Liver (tissue), 8 donors: ENCODE measurements at regions not wholly inside any gene's neighbourhood (a gene's known extent, or its start where the extent isn't known, plus 50 kb on each side); places are given as distances from the start of the nearest gene placed in this dataset.

Source experiments
- DNase-seq: peaks from one replicate; pipeline ENCODE4 v3.0.0-alpha.2; 2017; ENCODE audit warnings: low spot score
- H3K27ac ChIP-seq, 2 donors: one replicate each; pipeline ENCODE4 v1.7.0; 2013; ENCODE audit warnings: inconsistent platforms in 2 of 2, low read length in 2 of 2, control low read depth in 1 of 2, low read depth in 1 of 2, mild to moderate bottlenecking in 1 of 2
- H3K27me3 ChIP-seq, 4 donors: one replicate each; pipeline versions ENCODE4 v1.6.1 to v1.7.0; 2013; ENCODE audit warnings: low read length in 3 of 4, inconsistent platforms in 1 of 4, mild to moderate bottlenecking in 1 of 4, moderate library complexity in 1 of 4; ENCODE audit not compliant: control insufficient read depth in 4 of 4, insufficient read depth in 4 of 4
- H3K36me3 ChIP-seq, 4 donors: one replicate each; pipeline versions ENCODE4 v1.6.1 to v1.7.0; 2013; ENCODE audit warnings: low read length in 3 of 4, mild to moderate bottlenecking in 3 of 4, low read depth in 1 of 4, moderate library complexity in 1 of 4; ENCODE audit not compliant: control insufficient read depth in 4 of 4, insufficient read depth in 3 of 4
- H3K4me1 ChIP-seq, 4 donors: one replicate each; pipeline versions ENCODE4 v1.6.1 to v1.7.0; 2013; ENCODE audit warnings: low read length in 3 of 4, mild to moderate bottlenecking in 3 of 4, moderate library complexity in 1 of 4; ENCODE audit not compliant: control insufficient read depth in 4 of 4, insufficient read depth in 4 of 4
- H3K4me3 ChIP-seq, 3 donors: one replicate each; pipeline versions ENCODE4 v1.6.1 to v1.7.0; 2013; ENCODE audit warnings: low read length in 3 of 3, control low read depth in 1 of 3, low read depth in 1 of 3, mild to moderate bottlenecking in 1 of 3
- H3K9ac ChIP-seq, 2 donors: one replicate each; pipeline ENCODE4 v1.7.0; 2013; ENCODE audit warnings: low read length in 2 of 2, mild to moderate bottlenecking in 2 of 2, moderate library complexity in 2 of 2, control low read depth in 1 of 2, low read depth in 1 of 2
- H3K9me3 ChIP-seq, 4 donors: one replicate each; pipeline versions ENCODE4 v1.6.1 to v1.7.0; 2013; ENCODE audit warnings: low read length in 3 of 4; ENCODE audit not compliant: control insufficient read depth in 4 of 4
- EGR1 ChIP-seq, 2 donors: IDR thresholded peaks; 2 replicates each; pipeline ENCODE4 v1.6.1; 2016 to 2018; ENCODE audit warnings: antibody characterized with exemption in 2 of 2, low read depth in 2 of 2
- FOXA1 ChIP-seq: IDR thresholded peaks from 2 replicates; pipeline ENCODE4 v1.6.1; 2016; ENCODE audit warnings: antibody characterized with exemption
- FOXA2 ChIP-seq: IDR thresholded peaks from 2 replicates; pipeline ENCODE4 v1.6.1; 2016; ENCODE audit warnings: antibody characterized with exemption
- GABPA ChIP-seq, 2 donors: IDR thresholded peaks in 1 of 2; conservative IDR thresholded peaks in 1 of 2; 2 replicates each; pipeline ENCODE4 v1.6.1; 2016; ENCODE audit warnings: antibody characterized with exemption in 2 of 2, mild to moderate bottlenecking in 1 of 2, moderate library complexity in 1 of 2
- HNF4A ChIP-seq, 2 donors: conservative IDR thresholded peaks; 2 replicates each; pipeline ENCODE4 v1.6.1; 2016; ENCODE audit warnings: antibody characterized with exemption in 2 of 2, mild to moderate bottlenecking in 2 of 2
- HNF4G ChIP-seq: IDR thresholded peaks from 2 replicates; pipeline ENCODE4 v1.6.1; 2016; ENCODE audit warnings: antibody characterized with exemption
- JUND ChIP-seq, 2 donors: IDR thresholded peaks; 2 replicates each; pipeline ENCODE4 v1.6.1; 2016; ENCODE audit warnings: antibody characterized with exemption in 2 of 2
- NR2F2 ChIP-seq: IDR thresholded peaks from 2 replicates; pipeline ENCODE4 v1.6.1; 2016; ENCODE audit warnings: antibody characterized with exemption
- RAD21 ChIP-seq, 2 donors: IDR thresholded peaks; 2 replicates each; pipeline ENCODE4 v1.6.1; 2016; ENCODE audit warnings: antibody characterized with exemption in 2 of 2, mild to moderate bottlenecking in 2 of 2
- RXRA ChIP-seq, 2 donors: IDR thresholded peaks; 2 replicates each; pipeline ENCODE4 v1.6.1; 2017 to 2018; ENCODE audit warnings: antibody characterized with exemption in 2 of 2, mild to moderate bottlenecking in 1 of 2
- SP1 ChIP-seq: IDR thresholded peaks from 2 replicates; pipeline ENCODE4 v1.6.1; 2018; ENCODE audit warnings: antibody characterized with exemption, mild to moderate bottlenecking
- TAF1 ChIP-seq: conservative IDR thresholded peaks from 2 replicates; pipeline ENCODE4 v1.6.1; 2016; ENCODE audit warnings: antibody characterized with exemption, mild to moderate bottlenecking
- YY1 ChIP-seq: IDR thresholded peaks from 2 replicates; pipeline ENCODE4 v1.6.1; 2016; ENCODE audit warnings: antibody characterized with exemption, mild to moderate bottlenecking
- WGBS: extraction: QIAGEN DNeasy Blood & Tissue Kit; methylation state at CpG from one replicate; pipeline ENCODE4 v1.1.7; 2013; 5-methylcytosine and 5-hydroxymethylcytosine counted together
- TF ChIP-seq, protein P1 (sequence below): IDR thresholded peaks from 2 replicates; pipeline ENCODE4 v1.6.1; 2016; ENCODE audit warnings: antibody characterized with exemption
- TF ChIP-seq, protein P2 (sequence below): fragments of 150-350 bp; IDR thresholded peaks from 2 replicates; pipeline ENCODE4 v1.5.1; 2017; ENCODE audit warnings: improper control_type of control experiment, low read depth, low read length; ENCODE audit not compliant: missing input control
- TF ChIP-seq, protein P3 (sequence below): IDR thresholded peaks from 2 replicates; pipeline ENCODE4 v1.6.1; 2016; ENCODE audit warnings: antibody characterized with exemption
- TF ChIP-seq, protein P4 (sequence below): IDR thresholded peaks from 2 replicates; pipeline ENCODE4 v1.6.1; 2016; ENCODE audit warnings: antibody characterized with exemption, mild to moderate bottlenecking
- TF ChIP-seq, protein P5 (sequence below): IDR thresholded peaks from 2 replicates; pipeline ENCODE4 v1.6.1; 2016; ENCODE audit warnings: antibody characterized with exemption
- donor health status: healthy.
- donor health status: healthy.
- donor health status: healthy.
- donor health status: healthy.
- donor health status: healthy.

DNA sequence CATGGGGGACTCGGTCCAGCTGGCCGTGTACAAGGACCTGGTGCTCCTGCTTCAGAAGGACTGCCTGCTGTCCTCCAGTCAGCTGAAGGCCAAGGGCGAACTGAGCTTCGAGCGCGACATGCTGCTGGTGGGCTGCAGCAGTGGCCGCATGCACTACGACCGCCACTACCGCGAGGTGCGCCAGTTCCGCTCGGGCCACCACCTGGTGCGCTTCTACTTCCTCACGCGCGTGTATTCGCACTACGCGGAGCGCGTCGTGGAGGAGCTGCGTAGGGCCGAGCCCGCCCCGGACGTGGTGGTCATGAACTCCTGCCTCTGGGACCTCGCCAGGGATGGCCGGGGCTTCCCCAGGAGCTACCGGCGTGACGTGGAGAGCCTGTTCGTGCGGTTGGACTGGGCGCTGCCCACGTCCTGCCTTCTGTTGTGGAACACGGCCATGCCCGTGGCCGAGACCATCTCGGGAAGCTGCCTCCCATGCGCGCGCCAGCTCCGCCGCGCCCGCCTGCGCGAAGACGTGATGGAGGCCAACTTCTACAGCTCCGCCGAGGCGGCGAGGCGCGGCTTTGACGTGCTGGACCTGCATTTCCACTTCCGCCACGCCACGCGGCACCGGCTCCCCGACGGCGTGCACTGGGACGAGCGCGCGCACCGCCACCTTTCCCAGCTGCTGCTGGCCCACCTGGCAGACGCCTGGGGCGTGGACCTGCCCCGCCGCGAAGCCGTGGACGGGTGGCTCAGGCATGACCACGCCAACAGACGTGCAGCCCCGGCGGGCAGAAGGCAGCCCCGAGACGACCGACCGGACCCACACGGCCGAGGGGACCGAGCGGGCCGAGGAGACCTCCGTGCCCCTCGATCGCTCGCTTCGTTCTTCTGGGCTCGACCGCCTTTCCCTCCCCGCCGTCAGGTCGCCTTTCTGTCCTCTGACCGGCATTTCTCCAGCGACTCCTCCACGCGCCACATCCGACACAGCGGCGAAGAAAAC lies 293.9 kb upstream of the ERBB4 start:
- DNase-seq, result no peak
- H3K9me3 ChIP-seq, result peaks cover 0 to 14% (median 9%) of the 10 kb centered on the region in 4 donors
- H3K36me3 ChIP-seq, result no peaks in the 10 kb centered on the region
- no peaks in the 10 kb centered on the region for H3K4me1 ChIP-seq
- H3K27ac ChIP-seq, result no peak overlapping the region
- TF ChIP-seq HNF4G, result no peak
- TF ChIP-seq, protein P1, sequence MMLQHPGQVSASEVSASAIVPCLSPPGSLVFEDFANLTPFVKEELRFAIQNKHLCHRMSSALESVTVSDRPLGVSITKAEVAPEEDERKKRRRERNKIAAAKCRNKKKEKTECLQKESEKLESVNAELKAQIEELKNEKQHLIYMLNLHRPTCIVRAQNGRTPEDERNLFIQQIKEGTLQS, result no peak
- H3K9ac ChIP-seq, result no peak overlapping the region
- peaks cover 0 to 4% (median 0%) of the 10 kb centered on the region in 4 donors for H3K27me3 ChIP-seq
- no peak overlapping the region for H3K4me3 ChIP-seq
- WGBS, result 65% methylated on average over 109 of the region's 109 CpGs

DNA sequence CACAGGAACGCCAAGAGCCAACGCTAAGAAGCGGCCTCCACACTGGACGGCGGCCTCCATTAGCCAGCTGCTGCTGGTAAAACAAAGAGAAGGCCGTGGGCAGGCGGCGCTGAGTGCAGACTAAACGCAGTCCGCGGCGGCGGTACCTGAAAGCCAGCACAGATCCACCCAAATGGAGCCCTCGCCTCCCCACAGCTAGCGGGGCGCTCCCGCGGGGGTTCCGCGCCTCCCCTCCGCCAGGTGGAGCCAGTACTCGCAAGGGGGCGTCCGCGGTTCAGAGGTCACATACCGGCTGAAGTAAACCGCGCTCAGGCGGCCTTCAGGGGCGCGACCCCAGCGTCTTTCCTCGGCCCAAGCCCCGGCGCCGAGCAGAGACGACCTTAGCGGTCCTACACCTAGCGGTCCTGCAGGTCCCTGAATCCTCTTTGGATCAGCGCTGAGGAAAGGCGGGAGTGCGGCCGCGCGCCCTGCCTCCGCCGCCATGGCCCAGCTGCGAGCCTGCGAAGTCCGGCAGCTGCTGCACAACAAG lies 293.1 kb upstream of the ERBB4 start:
- Histone ChIP-seq H3K4me1 (no peaks in the 10 kb centered on the region), H3K27ac (no peak overlapping the region), H3K4me3 (no peak overlapping the region), H3K9me3 (peaks cover 0 to 14% (median 9%) of the 10 kb centered on the region in 4 donors), H3K9ac (no peak overlapping the region), H3K36me3 (no peaks in the 10 kb centered on the region), H3K27me3 (peaks cover 0 to 4% (median 0%) of the 10 kb centered on the region in 4 donors)
- TF ChIP-seq, protein P2, sequence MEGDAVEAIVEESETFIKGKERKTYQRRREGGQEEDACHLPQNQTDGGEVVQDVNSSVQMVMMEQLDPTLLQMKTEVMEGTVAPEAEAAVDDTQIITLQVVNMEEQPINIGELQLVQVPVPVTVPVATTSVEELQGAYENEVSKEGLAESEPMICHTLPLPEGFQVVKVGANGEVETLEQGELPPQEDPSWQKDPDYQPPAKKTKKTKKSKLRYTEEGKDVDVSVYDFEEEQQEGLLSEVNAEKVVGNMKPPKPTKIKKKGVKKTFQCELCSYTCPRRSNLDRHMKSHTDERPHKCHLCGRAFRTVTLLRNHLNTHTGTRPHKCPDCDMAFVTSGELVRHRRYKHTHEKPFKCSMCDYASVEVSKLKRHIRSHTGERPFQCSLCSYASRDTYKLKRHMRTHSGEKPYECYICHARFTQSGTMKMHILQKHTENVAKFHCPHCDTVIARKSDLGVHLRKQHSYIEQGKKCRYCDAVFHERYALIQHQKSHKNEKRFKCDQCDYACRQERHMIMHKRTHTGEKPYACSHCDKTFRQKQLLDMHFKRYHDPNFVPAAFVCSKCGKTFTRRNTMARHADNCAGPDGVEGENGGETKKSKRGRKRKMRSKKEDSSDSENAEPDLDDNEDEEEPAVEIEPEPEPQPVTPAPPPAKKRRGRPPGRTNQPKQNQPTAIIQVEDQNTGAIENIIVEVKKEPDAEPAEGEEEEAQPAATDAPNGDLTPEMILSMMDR, result no peak
- TF ChIP-seq SP1 (no peak), YY1 (no peak), NR2F2 (no peak), FOXA1 (no peak), HNF4G (no peak), RXRA (IDR thresholded peaks at IDR 0.05) (no peak), HNF4A (conservative IDR thresholded peaks at IDR 0.05) (no peak), RAD21 (IDR thresholded peaks at IDR 0.05) (no peak), FOXA2 (no peak), JUND (IDR thresholded peaks at IDR 0.05) (no peak), GABPA (IDR thresholded peaks at IDR 0.05 in 1 of 2, conservative IDR thresholded peaks at IDR 0.05 in 1 of 2) (no peak), EGR1 (IDR thresholded peaks at IDR 0.05; ENCODE audit: low read depth in 2 of 2) (no peak), TAF1 (no peak)
- TF ChIP-seq, protein P3, sequence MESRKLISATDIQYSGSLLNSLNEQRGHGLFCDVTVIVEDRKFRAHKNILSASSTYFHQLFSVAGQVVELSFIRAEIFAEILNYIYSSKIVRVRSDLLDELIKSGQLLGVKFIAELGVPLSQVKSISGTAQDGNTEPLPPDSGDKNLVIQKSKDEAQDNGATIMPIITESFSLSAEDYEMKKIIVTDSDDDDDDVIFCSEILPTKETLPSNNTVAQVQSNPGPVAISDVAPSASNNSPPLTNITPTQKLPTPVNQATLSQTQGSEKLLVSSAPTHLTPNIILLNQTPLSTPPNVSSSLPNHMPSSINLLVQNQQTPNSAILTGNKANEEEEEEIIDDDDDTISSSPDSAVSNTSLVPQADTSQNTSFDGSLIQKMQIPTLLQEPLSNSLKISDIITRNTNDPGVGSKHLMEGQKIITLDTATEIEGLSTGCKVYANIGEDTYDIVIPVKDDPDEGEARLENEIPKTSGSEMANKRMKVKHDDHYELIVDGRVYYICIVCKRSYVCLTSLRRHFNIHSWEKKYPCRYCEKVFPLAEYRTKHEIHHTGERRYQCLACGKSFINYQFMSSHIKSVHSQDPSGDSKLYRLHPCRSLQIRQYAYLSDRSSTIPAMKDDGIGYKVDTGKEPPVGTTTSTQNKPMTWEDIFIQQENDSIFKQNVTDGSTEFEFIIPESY, result no peak
- TF ChIP-seq, protein P4, sequence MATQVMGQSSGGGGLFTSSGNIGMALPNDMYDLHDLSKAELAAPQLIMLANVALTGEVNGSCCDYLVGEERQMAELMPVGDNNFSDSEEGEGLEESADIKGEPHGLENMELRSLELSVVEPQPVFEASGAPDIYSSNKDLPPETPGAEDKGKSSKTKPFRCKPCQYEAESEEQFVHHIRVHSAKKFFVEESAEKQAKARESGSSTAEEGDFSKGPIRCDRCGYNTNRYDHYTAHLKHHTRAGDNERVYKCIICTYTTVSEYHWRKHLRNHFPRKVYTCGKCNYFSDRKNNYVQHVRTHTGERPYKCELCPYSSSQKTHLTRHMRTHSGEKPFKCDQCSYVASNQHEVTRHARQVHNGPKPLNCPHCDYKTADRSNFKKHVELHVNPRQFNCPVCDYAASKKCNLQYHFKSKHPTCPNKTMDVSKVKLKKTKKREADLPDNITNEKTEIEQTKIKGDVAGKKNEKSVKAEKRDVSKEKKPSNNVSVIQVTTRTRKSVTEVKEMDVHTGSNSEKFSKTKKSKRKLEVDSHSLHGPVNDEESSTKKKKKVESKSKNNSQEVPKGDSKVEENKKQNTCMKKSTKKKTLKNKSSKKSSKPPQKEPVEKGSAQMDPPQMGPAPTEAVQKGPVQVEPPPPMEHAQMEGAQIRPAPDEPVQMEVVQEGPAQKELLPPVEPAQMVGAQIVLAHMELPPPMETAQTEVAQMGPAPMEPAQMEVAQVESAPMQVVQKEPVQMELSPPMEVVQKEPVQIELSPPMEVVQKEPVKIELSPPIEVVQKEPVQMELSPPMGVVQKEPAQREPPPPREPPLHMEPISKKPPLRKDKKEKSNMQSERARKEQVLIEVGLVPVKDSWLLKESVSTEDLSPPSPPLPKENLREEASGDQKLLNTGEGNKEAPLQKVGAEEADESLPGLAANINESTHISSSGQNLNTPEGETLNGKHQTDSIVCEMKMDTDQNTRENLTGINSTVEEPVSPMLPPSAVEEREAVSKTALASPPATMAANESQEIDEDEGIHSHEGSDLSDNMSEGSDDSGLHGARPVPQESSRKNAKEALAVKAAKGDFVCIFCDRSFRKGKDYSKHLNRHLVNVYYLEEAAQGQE, result no peak
- TF ChIP-seq, protein P5, sequence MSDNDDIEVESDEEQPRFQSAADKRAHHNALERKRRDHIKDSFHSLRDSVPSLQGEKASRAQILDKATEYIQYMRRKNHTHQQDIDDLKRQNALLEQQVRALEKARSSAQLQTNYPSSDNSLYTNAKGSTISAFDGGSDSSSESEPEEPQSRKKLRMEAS, result no peak
- TF ChIP-seq, protein P1, result no peak
- WGBS, result 72% methylated on average over 50 of the region's 50 CpGs
- no peak for DNase-seq
